GM18505 (cell line): ENCODE measurements at regions not wholly inside any gene's neighbourhood (a gene's known extent, or its start where the extent isn't known, plus 50 kb on each side); places are given as distances from the start of the nearest gene placed in this dataset.

Experiments used
- ATAC-seq: cut with Tn5 transposase; IDR thresholded peaks from one replicate; pipeline ENCODE4 v1.9.1; 2021; ENCODE audit not compliant: unreplicated experiment
- POLR2A ChIP-seq: IDR thresholded peaks from 4 replicates; pipeline ENCODE4 v1.6.1; 2011; ENCODE audit warnings: borderline replicate concordance; ENCODE audit not compliant: insufficient read depth, insufficient read length; ENCODE audit errors: extremely low read depth

GRCh38 chr12:14272956-14273912 is 92.2 kb upstream of the ATF7IP start:
- no peak for TF ChIP-seq POLR2A
- no peak for ATAC-seq

- no peak for TF ChIP-seq POLR2A
- no peak for ATAC-seq
These were observed 91.6 kb upstream of the ATF7IP start for GRCh38 chr12:14273913-14274311.

- ATAC-seq = no peak
These were observed 90.4 kb upstream of the ATF7IP start for GRCh38 chr12:14275111-14275510.

GRCh38 chr12:14275886-14276285 is 89.6 kb upstream of the ATF7IP start:
- no peak for ATAC-seq
- TF ChIP-seq POLR2A = no peak

More at GRCh38 chr12:14275111-14275510, 90.4 kb upstream of the ATF7IP start:
- TF ChIP-seq POLR2A = no peak

- peak; percentile 39 for ATAC-seq
- TF ChIP-seq POLR2A = no peak
These were observed 87.1 kb upstream of the ATF7IP start for GRCh38 chr12:14278294-14278953.

GRCh38 chr12:14279845-14280244 is 85.6 kb upstream of the ATF7IP start:
- no peak for ATAC-seq
- no peak for TF ChIP-seq POLR2A

GRCh38 chr12:14280921-14281320 is 84.6 kb upstream of the ATF7IP start:
- ATAC-seq = no peak

GRCh38 chr12:14281539-14281938 is 83.9 kb upstream of the ATF7IP start:
- ATAC-seq = no peak
- TF ChIP-seq POLR2A = no peak

More at GRCh38 chr12:14280921-14281320, 84.6 kb upstream of the ATF7IP start:
- no peak for TF ChIP-seq POLR2A

- ATAC-seq = no peak
- TF ChIP-seq POLR2A = peak; percentile 12
These were observed 81.9 kb upstream of the ATF7IP start for GRCh38 chr12:14283489-14284144.

GRCh38 chr12:14284184-14284722 is 81.2 kb upstream of the ATF7IP start:
- no peak for ATAC-seq
- peak; percentile 54 for TF ChIP-seq POLR2A

GRCh38 chr12:14289601-14290000 is 75.9 kb upstream of the ATF7IP start:
- no peak for ATAC-seq
- TF ChIP-seq POLR2A = no peak

GRCh38 chr12:14290951-14291350 is 74.5 kb upstream of the ATF7IP start:
- TF ChIP-seq POLR2A = no peak
- no peak for ATAC-seq

- TF ChIP-seq POLR2A = no peak
- no peak for ATAC-seq
These were observed 61.8 kb upstream of the ATF7IP start for GRCh38 chr12:14303661-14304155.
